ENCODE measurements at regions not wholly inside any gene's neighbourhood (a gene's known extent, or its start where the extent isn't known, plus 50 kb on each side); places are given as distances from the start of the nearest gene placed in this dataset.

DNA sequence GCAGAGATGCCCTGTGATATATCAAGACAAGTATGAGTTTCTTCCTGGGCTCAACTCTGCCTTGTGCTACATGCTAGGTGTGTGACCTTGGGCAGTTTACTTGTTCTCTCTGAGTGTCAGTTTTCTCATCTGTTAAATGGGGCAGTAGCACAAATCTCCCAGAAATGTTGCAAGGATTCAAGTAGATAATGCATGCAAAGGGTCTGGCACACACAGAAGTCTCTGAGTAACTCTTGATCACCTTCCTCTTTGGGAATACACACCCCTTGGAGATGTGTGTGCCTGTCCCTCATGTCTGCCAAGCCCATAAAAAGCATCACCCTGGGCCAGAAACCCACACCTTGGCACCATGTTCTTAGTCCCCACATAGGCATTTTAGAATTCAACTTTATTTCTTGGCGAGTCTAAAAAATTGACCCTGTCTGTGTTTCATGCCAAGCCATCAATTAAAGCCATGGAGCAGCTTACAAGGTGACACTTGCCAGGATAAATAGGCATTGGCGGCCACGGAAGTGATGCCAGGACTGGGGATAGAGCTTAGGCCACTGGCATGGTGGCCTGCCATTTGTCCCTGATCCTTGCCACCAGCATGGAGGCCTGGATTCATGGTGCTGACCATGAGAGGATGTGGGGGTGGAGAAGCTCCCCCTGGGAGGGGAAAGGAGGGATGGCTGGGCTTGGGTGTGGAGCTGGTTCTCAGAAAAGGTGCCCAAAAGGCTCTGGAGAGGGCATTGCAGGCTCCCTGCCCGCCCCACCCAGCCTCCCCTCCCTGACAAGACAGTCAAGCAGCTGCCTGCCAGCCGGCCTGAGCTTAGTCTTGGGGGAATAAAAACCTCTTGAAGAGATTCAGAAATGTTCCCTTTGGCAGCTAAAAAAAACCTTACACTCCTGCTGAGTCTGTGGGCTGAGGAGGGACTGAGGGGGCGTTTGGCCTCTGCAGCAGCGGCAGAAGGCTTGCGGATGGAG is 118.0 kb upstream of the IPO9 start:
- H3K4me1 Mint-ChIP-seq: peaks cover 43% of the 10 kb centered on the region
- H3K9me3 Mint-ChIP-seq: no peaks in the 10 kb centered on the region
- no peak overlapping the region for H3K4me3 Mint-ChIP-seq
- TF ChIP-seq, protein P1, sequence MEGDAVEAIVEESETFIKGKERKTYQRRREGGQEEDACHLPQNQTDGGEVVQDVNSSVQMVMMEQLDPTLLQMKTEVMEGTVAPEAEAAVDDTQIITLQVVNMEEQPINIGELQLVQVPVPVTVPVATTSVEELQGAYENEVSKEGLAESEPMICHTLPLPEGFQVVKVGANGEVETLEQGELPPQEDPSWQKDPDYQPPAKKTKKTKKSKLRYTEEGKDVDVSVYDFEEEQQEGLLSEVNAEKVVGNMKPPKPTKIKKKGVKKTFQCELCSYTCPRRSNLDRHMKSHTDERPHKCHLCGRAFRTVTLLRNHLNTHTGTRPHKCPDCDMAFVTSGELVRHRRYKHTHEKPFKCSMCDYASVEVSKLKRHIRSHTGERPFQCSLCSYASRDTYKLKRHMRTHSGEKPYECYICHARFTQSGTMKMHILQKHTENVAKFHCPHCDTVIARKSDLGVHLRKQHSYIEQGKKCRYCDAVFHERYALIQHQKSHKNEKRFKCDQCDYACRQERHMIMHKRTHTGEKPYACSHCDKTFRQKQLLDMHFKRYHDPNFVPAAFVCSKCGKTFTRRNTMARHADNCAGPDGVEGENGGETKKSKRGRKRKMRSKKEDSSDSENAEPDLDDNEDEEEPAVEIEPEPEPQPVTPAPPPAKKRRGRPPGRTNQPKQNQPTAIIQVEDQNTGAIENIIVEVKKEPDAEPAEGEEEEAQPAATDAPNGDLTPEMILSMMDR (IDR thresholded peaks at IDR 0.05): no peak
- no peak for DNase-seq
- peaks cover 15% of the 10 kb centered on the region for H3K27me3 Mint-ChIP-seq (ENCODE audit: low read depth, poor library complexity)
- H3K27ac Mint-ChIP-seq: peak overlapping the region; percentile 75
- no peaks in the 10 kb centered on the region for H3K36me3 Mint-ChIP-seq (ENCODE audit: low read depth)

- peaks cover 13% of the 10 kb centered on the region for H3K27me3 Mint-ChIP-seq (ENCODE audit: low read depth, poor library complexity)
- H3K4me1 Mint-ChIP-seq: peaks cover 51% of the 10 kb centered on the region
- no peaks in the 10 kb centered on the region for H3K9me3 Mint-ChIP-seq
- TF ChIP-seq, protein P1 (IDR thresholded peaks at IDR 0.05): no peak
- H3K36me3 Mint-ChIP-seq (ENCODE audit: low read depth): no peaks in the 10 kb centered on the region
- H3K4me3 Mint-ChIP-seq: no peak overlapping the region
- DNase-seq: no peak
- no peak overlapping the region for H3K27ac Mint-ChIP-seq
These were observed 117.1 kb upstream of the IPO9 start for GRCh38 chr1:201711811-201712210.

- H3K36me3 Mint-ChIP-seq (ENCODE audit: low read depth): no peaks in the 10 kb centered on the region
- no peak for DNase-seq
- no peak overlapping the region for H3K27ac Mint-ChIP-seq
- H3K27me3 Mint-ChIP-seq (ENCODE audit: low read depth, poor library complexity): peaks cover 14% of the 10 kb centered on the region
- no peak overlapping the region for H3K4me3 Mint-ChIP-seq
- TF ChIP-seq, protein P1 (IDR thresholded peaks at IDR 0.05): no peak
- H3K9me3 Mint-ChIP-seq: no peaks in the 10 kb centered on the region
- peaks cover 56% of the 10 kb centered on the region for H3K4me1 Mint-ChIP-seq
These were observed 116.4 kb upstream of the IPO9 start for GRCh38 chr1:201712387-201713085.

DNA sequence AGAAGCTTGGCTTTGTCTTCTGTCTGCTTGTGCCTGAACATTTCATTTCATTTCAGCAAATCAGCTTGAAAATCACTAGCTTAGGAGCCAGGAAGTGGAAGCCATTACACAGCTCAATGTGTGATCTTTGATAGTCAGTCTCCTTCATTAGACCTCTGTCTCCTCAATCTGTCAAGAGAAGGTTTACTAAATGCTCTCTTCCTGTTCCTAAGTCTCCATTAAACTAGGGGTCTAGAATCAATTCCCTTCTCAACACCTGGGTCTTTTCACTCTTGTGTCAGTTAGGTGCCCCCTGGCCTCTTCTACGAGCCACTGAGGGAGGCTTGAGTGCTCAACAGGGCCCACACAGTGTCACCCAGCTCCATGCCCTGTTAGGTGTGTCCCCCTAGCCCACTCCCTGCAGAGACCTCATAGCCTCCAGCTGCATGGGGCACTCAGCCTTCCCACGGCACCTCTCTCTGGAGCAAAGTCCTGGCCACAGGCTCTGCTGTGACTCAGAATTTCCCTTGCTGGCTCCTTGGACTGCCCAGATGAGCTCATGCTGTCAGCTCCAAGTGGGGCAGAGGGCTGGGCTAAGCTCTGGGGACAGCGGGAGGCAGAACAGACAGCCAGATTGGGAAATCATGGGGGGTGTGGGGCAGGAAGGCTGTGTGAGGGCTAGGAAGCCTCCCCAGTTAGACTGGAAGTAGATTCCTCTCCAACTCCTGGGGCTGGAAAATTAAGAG is 115.7 kb upstream of the IPO9 start:
- peaks cover 62% of the 10 kb centered on the region for H3K4me1 Mint-ChIP-seq
- H3K27me3 Mint-ChIP-seq (ENCODE audit: low read depth, poor library complexity): peaks cover 19% of the 10 kb centered on the region
- H3K9me3 Mint-ChIP-seq: no peaks in the 10 kb centered on the region
- no peaks in the 10 kb centered on the region for H3K36me3 Mint-ChIP-seq (ENCODE audit: low read depth)
- H3K4me3 Mint-ChIP-seq: no peak overlapping the region
- no peak for DNase-seq
- H3K27ac Mint-ChIP-seq: no peak overlapping the region
- TF ChIP-seq, protein P1 (IDR thresholded peaks at IDR 0.05): no peak

DNA sequence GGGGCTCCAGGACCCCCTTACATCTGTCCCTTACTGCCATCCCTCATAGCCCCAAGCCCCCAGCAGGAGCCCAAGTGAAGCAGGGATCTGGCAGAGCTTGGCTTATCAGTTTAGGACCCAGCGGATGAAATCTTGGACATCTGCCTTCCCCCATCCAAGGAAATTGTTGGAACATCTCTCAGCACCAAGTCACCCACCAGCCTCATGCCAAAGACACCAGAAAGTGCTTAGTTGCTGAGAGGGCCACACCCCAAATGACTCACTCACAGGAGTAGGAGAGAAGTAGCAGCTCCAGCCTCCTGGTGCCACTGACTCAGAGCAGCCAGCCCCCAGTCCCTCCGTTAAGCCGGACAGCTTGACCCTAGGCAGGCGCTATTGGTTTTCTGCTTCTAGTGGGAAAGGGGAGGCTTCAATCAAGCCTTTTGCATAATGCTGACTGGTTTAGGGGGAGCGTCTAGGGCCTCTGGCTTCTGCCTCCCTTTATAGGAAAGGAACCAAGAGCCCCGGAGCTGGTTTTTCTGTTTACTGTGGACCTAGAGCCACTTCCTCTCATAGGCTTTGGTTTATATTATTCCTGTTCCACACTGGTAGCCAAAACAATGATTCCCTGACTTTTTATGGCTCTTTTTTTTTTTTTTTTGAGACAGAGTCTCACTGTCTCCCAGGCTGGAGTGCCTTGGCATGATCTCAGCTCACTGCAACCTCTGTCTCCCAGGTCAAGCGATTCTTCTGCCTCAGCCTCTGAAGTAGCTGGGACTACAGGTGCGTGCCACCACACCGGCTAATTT is 114.2 kb upstream of the IPO9 start:
- Mint-ChIP-seq H3K27ac (no peak overlapping the region), H3K36me3 (ENCODE audit: low read depth) (peaks cover 7% of the 10 kb centered on the region), H3K4me1 (peaks cover 71% of the 10 kb centered on the region), H3K9me3 (no peaks in the 10 kb centered on the region), H3K4me3 (no peak overlapping the region), H3K27me3 (ENCODE audit: low read depth, poor library complexity) (peaks cover 20% of the 10 kb centered on the region)
- DNase-seq: no peak
- TF ChIP-seq, protein P1 (IDR thresholded peaks at IDR 0.05): no peak

All from nephron progenitor cell (in vitro differentiated cells).